PC-9 (cell line): ENCODE measurements at regions not wholly inside any gene's neighbourhood (a gene's known extent, or its start where the extent isn't known, plus 50 kb on each side); places are given as distances from the start of the nearest gene placed in this dataset.

Experiments
- BruUV-seq: library from RNA; stranded (reverse); fragments of 400-500 nt; replicated peaks from 2 replicates; lab custom pipeline; 2021; lab: Mats Ljungman, UMichigan
- CTCF ChIA-PET: fragments of 300-600 bp; sonication (Branson Sonifier 250); formaldehyde crosslinking; loops from one replicate; lab custom pipeline; 2022; ENCODE audit warnings: antibody characterized with exemption; lab: Charles Lee
- POLR2A ChIA-PET: fragments of 300-600 bp; sonication (Branson Sonifier 250); formaldehyde crosslinking; loops from one replicate; lab custom pipeline; 2022; ENCODE audit warnings: antibody characterized with exemption; ENCODE audit not compliant: unreplicated experiment; lab: Charles Lee
- DNase-seq, 2 experiments: peaks; one replicate each; pipeline versions ENCODE4 v3.0.0 to v3.0.0-alpha.2; 2015 to 2022; ENCODE audit warnings: mixed read lengths in 1 of 2
- H2AFZ ChIP-seq: fragments of 200-600 bp; sonication (generic); 2 replicates; pipeline ENCODE4 v1.8.1; 2017; ENCODE audit warnings: antibody characterized with exemption
- H3F3A ChIP-seq: fragments of 200-600 bp; sonication (generic); 2 replicates; pipeline ENCODE4 v1.8.1; 2017; ENCODE audit warnings: antibody characterized with exemption, mild to moderate bottlenecking, low read depth; ENCODE audit not compliant: insufficient read depth
- H3K27ac ChIP-seq: fragments of 200-600 bp; sonication (generic); 2 replicates; pipeline ENCODE4 v1.6.1; 2016; ENCODE audit warnings: mixed run types
- H3K27me3 ChIP-seq: fragments of 200-600 bp; sonication (generic); 2 replicates; pipeline ENCODE4 v1.6.1; 2016; ENCODE audit warnings: low read depth, mixed run types; ENCODE audit not compliant: insufficient read depth
- H3K36me3 ChIP-seq: fragments of 200-600 bp; sonication (generic); 2 replicates; pipeline ENCODE4 v1.6.1; 2016; ENCODE audit warnings: low read depth, mixed run types
- H3K4me1 ChIP-seq: fragments of 200-600 bp; sonication (generic); replicated peaks from 2 replicates; pipeline ENCODE4 v1.6.1; 2016; ENCODE audit warnings: mixed run types; ENCODE audit not compliant: insufficient read depth
- H3K4me2 ChIP-seq: fragments of 200-600 bp; sonication (generic); 2 replicates; pipeline ENCODE4 v1.6.1; 2017; ENCODE audit warnings: mixed run types
- H3K4me3 ChIP-seq: fragments of 200-600 bp; sonication (generic); 2 replicates; pipeline ENCODE4 v1.6.1; 2016; ENCODE audit warnings: mixed run types
- H3K79me2 ChIP-seq: fragments of 200-600 bp; sonication (generic); 2 replicates; pipeline ENCODE4 v1.6.1; 2017; ENCODE audit warnings: low read depth, mixed run types
- H3K9me2 ChIP-seq: fragments of 200-600 bp; sonication (generic); 2 replicates; pipeline ENCODE4 v1.8.1; 2017; ENCODE audit warnings: mild to moderate bottlenecking; ENCODE audit not compliant: insufficient read depth
- H3K9me3 ChIP-seq: fragments of 200-600 bp; sonication (generic); 2 replicates; pipeline ENCODE4 v1.8.1; 2016; ENCODE audit warnings: low read depth; ENCODE audit not compliant: insufficient read depth
- H4K20me1 ChIP-seq: fragments of 200-600 bp; sonication (generic); 2 replicates; pipeline ENCODE4 v1.8.1; 2017; ENCODE audit not compliant: insufficient read depth
- EZH2 ChIP-seq: fragments of 200-600 bp; sonication (generic); IDR thresholded peaks from 2 replicates; pipeline ENCODE4 v1.8.0; 2017; ENCODE audit warnings: antibody characterized with exemption, low read depth
- intact Hi-C: fragments of 100-400 bp; cut with micrococcal nuclease; formaldehyde crosslinking; loops from one replicate; pipeline ENCODE4 v1.10.0; 2022; ENCODE audit not compliant: unreplicated experiment
- TF ChIP-seq, protein P1 (sequence below): fragments of 200-600 bp; sonication (generic); conservative IDR thresholded peaks from 2 replicates; pipeline ENCODE4 v1.6.1; 2017; ENCODE audit warnings: mixed run types, antibody characterized with exemption, mild to moderate bottlenecking, moderate library complexity

DNA sequence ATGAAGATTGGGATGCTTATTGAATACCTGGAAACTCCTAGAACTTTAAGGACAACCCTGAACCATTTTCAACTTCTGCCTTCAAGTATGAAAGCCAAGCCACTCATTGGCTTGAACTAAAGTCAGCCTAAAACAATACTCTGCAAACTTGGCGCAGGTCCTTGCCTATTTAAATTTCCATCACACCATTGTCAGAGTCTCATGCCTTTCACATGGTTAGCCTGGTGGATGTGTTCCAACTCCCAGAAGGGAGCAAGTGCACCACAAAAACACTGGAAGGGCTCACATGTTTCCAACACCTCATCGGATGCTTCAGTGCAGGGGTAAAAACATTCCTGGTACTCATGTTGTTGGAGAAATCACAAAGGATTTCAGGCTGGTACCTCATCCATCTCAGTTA lies 511.6 kb upstream of the MDFIC2 start:
- Histone ChIP-seq H3K4me1 (no peaks in the 10 kb centered on the region), H3K4me2 (no peak overlapping the region), H3K36me3 (no peaks in the 10 kb centered on the region), H4K20me1 (no peaks in the 10 kb centered on the region), H3F3A (no peaks in the 10 kb centered on the region), H3K79me2 (no peaks in the 10 kb centered on the region), H3K27me3 (no peaks in the 10 kb centered on the region), H3K9me2 (no peaks in the 10 kb centered on the region), H3K4me3 (no peak overlapping the region), H2AFZ (no peak overlapping the region), H3K9me3 (no peaks in the 10 kb centered on the region), H3K27ac (no peak overlapping the region)
- no peak for DNase-seq
- ChIA-PET CTCF (no interaction called here), POLR2A (no interaction called here)
- BruUV-seq = no TSS peak
- TF ChIP-seq, protein P1, sequence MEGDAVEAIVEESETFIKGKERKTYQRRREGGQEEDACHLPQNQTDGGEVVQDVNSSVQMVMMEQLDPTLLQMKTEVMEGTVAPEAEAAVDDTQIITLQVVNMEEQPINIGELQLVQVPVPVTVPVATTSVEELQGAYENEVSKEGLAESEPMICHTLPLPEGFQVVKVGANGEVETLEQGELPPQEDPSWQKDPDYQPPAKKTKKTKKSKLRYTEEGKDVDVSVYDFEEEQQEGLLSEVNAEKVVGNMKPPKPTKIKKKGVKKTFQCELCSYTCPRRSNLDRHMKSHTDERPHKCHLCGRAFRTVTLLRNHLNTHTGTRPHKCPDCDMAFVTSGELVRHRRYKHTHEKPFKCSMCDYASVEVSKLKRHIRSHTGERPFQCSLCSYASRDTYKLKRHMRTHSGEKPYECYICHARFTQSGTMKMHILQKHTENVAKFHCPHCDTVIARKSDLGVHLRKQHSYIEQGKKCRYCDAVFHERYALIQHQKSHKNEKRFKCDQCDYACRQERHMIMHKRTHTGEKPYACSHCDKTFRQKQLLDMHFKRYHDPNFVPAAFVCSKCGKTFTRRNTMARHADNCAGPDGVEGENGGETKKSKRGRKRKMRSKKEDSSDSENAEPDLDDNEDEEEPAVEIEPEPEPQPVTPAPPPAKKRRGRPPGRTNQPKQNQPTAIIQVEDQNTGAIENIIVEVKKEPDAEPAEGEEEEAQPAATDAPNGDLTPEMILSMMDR = no peak
- TF ChIP-seq EZH2 = no peak
- intact Hi-C loops = no loop called here

DNA sequence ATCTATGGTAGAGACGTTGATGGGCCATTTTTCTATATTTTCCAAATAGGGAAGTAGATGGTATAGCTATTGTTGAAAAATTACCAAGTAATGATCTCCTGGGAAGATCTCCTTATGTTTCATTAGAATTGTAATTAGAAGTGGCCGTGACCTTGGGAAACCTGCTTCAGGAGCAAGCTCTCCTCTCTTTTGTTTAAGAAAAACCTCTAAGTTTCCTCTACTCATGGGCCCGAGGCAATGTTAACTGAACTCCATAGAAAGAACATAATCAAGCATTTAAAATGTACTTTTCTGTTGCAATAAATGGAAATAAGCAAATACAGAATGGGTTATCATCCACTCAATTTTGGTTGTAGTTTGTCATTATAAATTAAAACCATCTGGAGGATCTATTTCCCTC lies 511.2 kb upstream of the MDFIC2 start:
- H3F3A ChIP-seq = no peaks in the 10 kb centered on the region
- POLR2A ChIA-PET = no interaction called here
- H3K4me3 ChIP-seq = no peak overlapping the region
- H3K4me2 ChIP-seq = no peak overlapping the region
- H3K9me3 ChIP-seq = no peaks in the 10 kb centered on the region
- intact Hi-C loops = no loop called here
- no peak overlapping the region for H3K27ac ChIP-seq
- DNase-seq = no peak
- no peaks in the 10 kb centered on the region for H3K36me3 ChIP-seq
- H3K4me1 ChIP-seq = no peaks in the 10 kb centered on the region
- no TSS peak for BruUV-seq
- CTCF ChIA-PET = no interaction called here
- H3K9me2 ChIP-seq = no peaks in the 10 kb centered on the region
- TF ChIP-seq EZH2 = no peak
- TF ChIP-seq, protein P1 = no peak
- no peaks in the 10 kb centered on the region for H4K20me1 ChIP-seq
- no peaks in the 10 kb centered on the region for H3K79me2 ChIP-seq
- no peak overlapping the region for H2AFZ ChIP-seq
- no peaks in the 10 kb centered on the region for H3K27me3 ChIP-seq

DNA sequence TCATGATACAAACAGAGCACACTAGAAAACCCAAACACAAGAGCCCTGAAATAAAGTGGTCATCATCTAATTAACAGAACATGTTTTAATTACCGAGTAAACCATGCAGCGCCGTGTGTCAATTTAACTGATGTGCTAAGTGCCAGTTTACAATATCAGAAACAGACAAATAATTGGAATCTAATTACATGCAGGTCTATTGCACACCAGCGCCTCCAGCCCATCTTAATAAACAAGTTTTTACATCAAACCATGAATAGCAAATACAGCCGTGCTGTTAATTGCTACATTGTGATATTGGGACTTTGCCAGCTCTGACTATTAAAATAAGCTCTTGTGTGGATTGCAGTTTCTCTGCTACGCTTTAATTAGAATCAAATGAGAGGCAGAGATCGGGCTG lies 510.2 kb upstream of the MDFIC2 start:
- H3K27me3 ChIP-seq = no peaks in the 10 kb centered on the region
- no peak overlapping the region for H2AFZ ChIP-seq
- no peaks in the 10 kb centered on the region for H4K20me1 ChIP-seq
- no peaks in the 10 kb centered on the region for H3F3A ChIP-seq
- POLR2A ChIA-PET = no interaction called here
- BruUV-seq = no TSS peak
- no peak overlapping the region for H3K27ac ChIP-seq
- H3K9me3 ChIP-seq = no peaks in the 10 kb centered on the region
- H3K79me2 ChIP-seq = no peaks in the 10 kb centered on the region
- H3K36me3 ChIP-seq = no peaks in the 10 kb centered on the region
- no peak for DNase-seq
- CTCF ChIA-PET = no interaction called here
- TF ChIP-seq EZH2 = no peak
- intact Hi-C loops = no loop called here
- H3K4me3 ChIP-seq = no peak overlapping the region
- H3K4me1 ChIP-seq = no peaks in the 10 kb centered on the region
- H3K9me2 ChIP-seq = no peaks in the 10 kb centered on the region
- H3K4me2 ChIP-seq = no peak overlapping the region

DNA sequence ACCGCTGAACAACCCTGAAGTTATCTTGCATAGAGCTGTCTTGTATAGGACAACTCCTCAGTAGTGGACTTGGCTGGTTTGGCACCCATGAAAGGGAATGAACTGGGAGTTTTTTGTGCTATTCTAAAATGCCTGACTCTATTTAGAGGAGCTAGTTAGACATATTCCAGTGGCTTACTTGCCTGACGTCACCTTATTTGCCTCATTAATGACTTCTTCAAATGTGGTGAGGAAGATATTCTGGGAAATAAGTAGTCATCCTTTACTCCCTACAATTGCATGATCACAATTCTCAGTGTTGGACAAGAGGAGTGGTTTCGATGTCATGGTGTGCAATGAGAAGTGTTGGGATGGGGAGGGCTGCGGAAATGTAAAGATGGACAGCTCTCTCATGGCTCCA lies 509.2 kb upstream of the MDFIC2 start:
- no peaks in the 10 kb centered on the region for H3K27me3 ChIP-seq
- H3F3A ChIP-seq = no peaks in the 10 kb centered on the region
- intact Hi-C loops = no loop called here
- H3K27ac ChIP-seq = no peak overlapping the region
- H3K4me1 ChIP-seq = no peaks in the 10 kb centered on the region
- no peaks in the 10 kb centered on the region for H3K9me3 ChIP-seq
- H3K36me3 ChIP-seq = no peaks in the 10 kb centered on the region
- ChIA-PET CTCF (no interaction called here), POLR2A (no interaction called here)
- H3K79me2 ChIP-seq = no peaks in the 10 kb centered on the region
- H3K9me2 ChIP-seq = no peaks in the 10 kb centered on the region
- no peak overlapping the region for H2AFZ ChIP-seq
- DNase-seq = no peak
- no TSS peak for BruUV-seq
- no peaks in the 10 kb centered on the region for H4K20me1 ChIP-seq
- TF ChIP-seq, protein P1 = no peak
- no peak for TF ChIP-seq EZH2
- no peak overlapping the region for H3K4me3 ChIP-seq
- H3K4me2 ChIP-seq = no peak overlapping the region
